CD14-positive monocyte (primary cell): ENCODE measurements at regions not wholly inside any gene's neighbourhood (a gene's known extent, or its start where the extent isn't known, plus 50 kb on each side); places are given as distances from the start of the nearest gene placed in this dataset.

Experiments
- DNase-seq, 3 donors: peaks; one replicate each; pipeline ENCODE4 v3.0.0-alpha.2; 2011 to 2022
- H2AFZ ChIP-seq: 2 replicates; pipeline ENCODE4 v1.6.0; 2012; ENCODE audit warnings: mild to moderate bottlenecking, low read depth, low read length, inconsistent platforms; ENCODE audit not compliant: insufficient read depth, poor library complexity, severe bottlenecking
- H3K27ac ChIP-seq, 2 donors: 1 replicate in 1 of 2; 2 replicates in 1 of 2; pipeline ENCODE4 v1.5.1; 2012 to 2013; ENCODE audit warnings: low read length in 2 of 2, control low read depth in 1 of 2, inconsistent platforms in 1 of 2, low read depth in 1 of 2, mild to moderate bottlenecking in 1 of 2
- H3K27me3 ChIP-seq, 2 donors: one replicate each; pipeline versions ENCODE4 v1.6.0 to v1.6.1; 2011 to 2013; ENCODE audit warnings: low read length in 2 of 2; ENCODE audit not compliant: control insufficient read depth in 2 of 2, insufficient read depth in 2 of 2
- H3K36me3 ChIP-seq, 2 donors: replicated peaks in 1 of 2; 1 replicate in 1 of 2; 2 replicates in 1 of 2; pipeline versions ENCODE4 v1.5.1 to v1.6.1; 2012 to 2013; ENCODE audit warnings: low read length in 2 of 2, control low read depth in 1 of 2, inconsistent platforms in 1 of 2, mild to moderate bottlenecking in 1 of 2; ENCODE audit not compliant: insufficient read depth in 2 of 2, control insufficient read depth in 1 of 2
- H3K4me1 ChIP-seq, 2 donors: 1 replicate in 1 of 2; 2 replicates in 1 of 2; pipeline versions ENCODE4 v1.5.1 to v1.6.1; 2012 to 2013; ENCODE audit warnings: low read length in 2 of 2, control low read depth in 1 of 2, inconsistent platforms in 1 of 2, mild to moderate bottlenecking in 1 of 2, moderate library complexity in 1 of 2; ENCODE audit not compliant: insufficient read depth in 2 of 2, control insufficient read depth in 1 of 2
- H3K4me2 ChIP-seq: replicated peaks from 2 replicates; pipeline ENCODE3; 2012; ENCODE audit warnings: low read length, moderate library complexity, mild to moderate bottlenecking; ENCODE audit not compliant: poor library complexity, severe bottlenecking; ENCODE audit errors: extremely low read depth
- H3K4me3 ChIP-seq, 3 experiments: fragments of 200-600 bp in 1 of 3; sonication (generic) in 1 of 3; replicated peaks in 1 of 3; 1 replicate in 2 of 3; 2 replicates in 1 of 3; pipeline ENCODE4 v1.5.1; 2011 to 2013; ENCODE audit warnings: low read length in 3 of 3, mild to moderate bottlenecking in 3 of 3, control low read depth in 2 of 3, low read depth in 2 of 3, inconsistent platforms in 1 of 3, moderate library complexity in 1 of 3
- H3K79me2 ChIP-seq: 2 replicates; pipeline ENCODE4 v1.6.0; 2012; ENCODE audit warnings: mild to moderate bottlenecking, control low read depth, inconsistent platforms, low read length, moderate library complexity; ENCODE audit not compliant: insufficient read depth
- H3K9ac ChIP-seq: 2 replicates; pipeline ENCODE4 v1.6.0; 2017; ENCODE audit warnings: low read length, mild to moderate bottlenecking; ENCODE audit not compliant: insufficient read depth, poor library complexity, severe bottlenecking
- H3K9me3 ChIP-seq, 2 donors: replicated peaks in 1 of 2; 1 replicate in 1 of 2; 2 replicates in 1 of 2; pipeline versions ENCODE4 v1.5.1 to v1.6.1; 2012 to 2013; ENCODE audit warnings: low read length in 2 of 2, control low read depth in 1 of 2; ENCODE audit not compliant: control insufficient read depth in 1 of 2, insufficient read depth in 1 of 2
- H4K20me1 ChIP-seq: 2 replicates; pipeline ENCODE4 v1.6.0; 2012; ENCODE audit warnings: mild to moderate bottlenecking, low read length, control low read depth, moderate library complexity; ENCODE audit not compliant: insufficient read depth
- H3K27ac Mint-ChIP-seq, 7 donors: one replicate each; pipeline ENCODE4 v1.8.0; 2020; ENCODE audit warnings: mild to moderate bottlenecking in 7 of 7, mixed read lengths in 7 of 7, moderate library complexity in 6 of 7, inconsistent platforms in 2 of 7
- H3K27me3 Mint-ChIP-seq, 3 donors: one replicate each; pipeline ENCODE4 v1.8.0; 2021 to 2022; ENCODE audit warnings: low read depth in 3 of 3, mild to moderate bottlenecking in 3 of 3, mixed read lengths in 3 of 3, moderate library complexity in 3 of 3, inconsistent platforms in 1 of 3
- H3K36me3 Mint-ChIP-seq, 2 donors: one replicate each; pipeline ENCODE4 v1.8.0; 2020; ENCODE audit warnings: mixed read lengths in 2 of 2, inconsistent platforms in 1 of 2, mild to moderate bottlenecking in 1 of 2
- H3K4me1 Mint-ChIP-seq: one replicate; pipeline ENCODE4 v1.8.0; 2020; ENCODE audit warnings: mild to moderate bottlenecking, mixed read lengths
- H3K4me3 Mint-ChIP-seq, 2 donors: one replicate each; pipeline ENCODE4 v1.8.0; 2020; ENCODE audit warnings: mild to moderate bottlenecking in 2 of 2, mixed read lengths in 2 of 2, moderate library complexity in 1 of 2
- H3K9me3 Mint-ChIP-seq, 7 donors: one replicate each; pipeline ENCODE4 v1.8.0; 2020 to 2022; ENCODE audit warnings: mixed read lengths in 7 of 7, mild to moderate bottlenecking in 6 of 7, moderate library complexity in 6 of 7, inconsistent platforms in 2 of 7
- CTCF ChIP-seq: fragments of 200-600 bp; IDR thresholded peaks from one replicate; pipeline ENCODE4 v1.8.0; 2022; ENCODE audit warnings: antibody characterized with exemption, mild to moderate bottlenecking
- WGBS: methylation state at CpG from one replicate; pipeline ENCODE4 v1.1.5; 2013; ENCODE audit warnings: missing lambda C conversion rate; ENCODE audit not compliant: insufficient coverage; 5-methylcytosine and 5-hydroxymethylcytosine counted together
- intact Hi-C, 2 donors: fragments of 100-400 bp; cut with micrococcal nuclease; formaldehyde crosslinking; loops; one replicate each; pipeline versions ENCODE4 v1.15.0 to v1.15.1; 2023

DNA sequence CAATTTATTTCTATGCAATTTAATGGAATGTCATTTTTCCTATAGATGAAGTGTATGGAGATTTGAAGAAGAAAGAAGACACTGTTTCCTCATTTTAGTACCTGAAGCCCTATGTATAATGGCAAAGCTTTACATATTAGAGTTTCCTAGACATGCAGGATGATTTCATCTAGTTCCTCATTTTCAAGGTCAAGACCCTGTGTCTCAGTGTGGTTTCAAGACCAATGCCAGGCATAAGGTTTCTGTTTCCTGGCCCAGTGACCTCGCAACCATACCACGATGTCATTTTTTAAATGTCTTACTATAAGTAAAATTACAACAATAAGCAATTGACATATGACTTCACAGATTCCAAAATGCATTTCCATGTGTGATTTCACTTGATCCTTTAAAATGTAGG is 336.5 kb upstream of the PRKCQ start:
- H3K9ac ChIP-seq: no peak overlapping the region
- peak overlapping the region in 1 of 2 donors; percentile 58 for H3K4me3 Mint-ChIP-seq
- H3K36me3 Mint-ChIP-seq: no peaks in the 10 kb centered on the region
- TF ChIP-seq CTCF: no peak
- H3K27me3 Mint-ChIP-seq: peaks cover 0 to 3% (median under 1%) of the 10 kb centered on the region in 3 donors
- no peaks in the 10 kb centered on the region for H4K20me1 ChIP-seq
- H3K27ac ChIP-seq: peak overlapping the region in 1 of 2 donors; percentile 51
- no peaks in the 10 kb centered on the region for H3K36me3 ChIP-seq
- H2AFZ ChIP-seq: no peak overlapping the region
- H3K4me1 Mint-ChIP-seq: peaks cover 36% of the 10 kb centered on the region
- peaks cover 0 to 5% (median 0%) of the 10 kb centered on the region in 7 donors for H3K9me3 Mint-ChIP-seq
- H3K4me2 ChIP-seq: peak overlapping the region; percentile 25
- no peaks in the 10 kb centered on the region for H3K9me3 ChIP-seq
- H3K27me3 ChIP-seq: no peaks in the 10 kb centered on the region
- WGBS: no CpG with 5 or more reads among the region's 2 CpGs
- peak overlapping the region; percentile 65 to 90 (median 73) for H3K27ac Mint-ChIP-seq
- no peaks in the 10 kb centered on the region for H3K79me2 ChIP-seq
- peak; percentile 59 to 71 (median 61) for DNase-seq
- intact Hi-C loops: loop anchor here (5.0 kb wide), 2 partner anchors 271 to 501 kb away; no protein-coding TSS in a partner anchor
- peaks cover 23 to 25% of the 10 kb centered on the region in 2 donors for H3K4me1 ChIP-seq
- H3K4me3 ChIP-seq: peak overlapping the region in 1 of 3 experiments; percentile 1

DNA sequence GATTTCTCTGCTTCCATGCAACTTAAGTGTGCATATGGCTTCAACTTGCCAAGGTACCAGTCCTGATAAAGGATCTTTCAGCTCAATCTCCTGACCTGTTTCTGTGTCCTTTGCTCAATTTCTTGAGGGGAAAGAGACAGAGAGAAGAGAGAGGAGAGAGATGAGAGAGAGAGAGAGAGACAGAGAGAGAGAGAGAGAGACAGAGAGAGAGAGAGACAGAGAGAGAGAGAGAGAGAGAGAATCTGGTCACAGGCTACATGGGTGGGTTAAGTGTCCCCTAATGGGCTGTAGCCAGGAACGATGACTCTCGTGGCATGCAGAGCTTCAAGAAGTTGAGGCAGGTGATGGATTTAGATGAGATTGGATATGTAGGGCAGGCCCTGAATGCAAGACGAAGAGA is 335.2 kb upstream of the PRKCQ start:
- Histone ChIP-seq H3K4me3 (no peak overlapping the region), H3K9ac (no peak overlapping the region), H3K4me2 (no peak overlapping the region), H3K4me1 (peaks cover 22% of the 10 kb centered on the region in 2 donors), H3K27me3 (no peaks in the 10 kb centered on the region), H2AFZ (no peak overlapping the region), H3K79me2 (no peaks in the 10 kb centered on the region), H4K20me1 (no peaks in the 10 kb centered on the region), H3K27ac (no peak overlapping the region), H3K9me3 (no peaks in the 10 kb centered on the region), H3K36me3 (no peaks in the 10 kb centered on the region)
- Mint-ChIP-seq H3K4me1 (peaks cover 32% of the 10 kb centered on the region), H3K4me3 (no peak overlapping the region), H3K9me3 (peaks cover 0 to 6% (median 1%) of the 10 kb centered on the region in 7 donors), H3K27me3 (peaks cover 0 to 2% (median 1%) of the 10 kb centered on the region in 3 donors), H3K27ac (no peak overlapping the region), H3K36me3 (no peaks in the 10 kb centered on the region)
- intact Hi-C loops: loop anchor here (5.0 kb wide), 2 partner anchors 272 to 502 kb away; no protein-coding TSS in a partner anchor
- 97% methylated on average over 3 of the region's 3 CpGs for WGBS
- TF ChIP-seq CTCF: no peak
- DNase-seq: no peak
